ENCODE measurements at regions not wholly inside any gene's neighbourhood (a gene's known extent, or its start where the extent isn't known, plus 50 kb on each side); places are given as distances from the start of the nearest gene placed in this dataset.
"Not testable (repeated sequence)": the region's sequence is repeated elsewhere in the genome, so short reads cannot be mapped to it uniquely, and the experiment has no call there.

- TF ChIP-seq CTCF (IDR thresholded peaks at IDR 0.05; ENCODE audit: low read depth, low read length, missing control alignments): no peak
- in situ Hi-C loops (cut with HindIII; ENCODE audit: low sequenced_read_pairs): no loop called here
These were observed 853.4 kb downstream of the PLA2G4A start for GRCh38 chr1:187682112-187682511.

GRCh38 chr1:187685333-187685732 lies 856.6 kb downstream of the PLA2G4A start:
- TF ChIP-seq CTCF (IDR thresholded peaks at IDR 0.05; ENCODE audit: low read depth, low read length, missing control alignments): no peak
- no peak for DNase-seq (ENCODE audit: low read depth)
- in situ Hi-C loops (cut with HindIII; ENCODE audit: low sequenced_read_pairs): no loop called here
- no peak overlapping the region for H3K4me3 ChIP-seq (ENCODE audit: low read depth, low read length)

More at GRCh38 chr1:187682112-187682511, 853.4 kb downstream of the PLA2G4A start:
- no peak overlapping the region for H3K4me3 ChIP-seq (ENCODE audit: low read depth, low read length)
- DNase-seq (ENCODE audit: low read depth): no peak

- no peak for TF ChIP-seq CTCF (IDR thresholded peaks at IDR 0.05; ENCODE audit: low read depth, low read length, missing control alignments)
- in situ Hi-C loops (cut with HindIII; ENCODE audit: low sequenced_read_pairs): no loop called here
- H3K4me3 ChIP-seq (ENCODE audit: low read depth, low read length): no peak overlapping the region
These were observed 860.4 kb downstream of the PLA2G4A start for GRCh38 chr1:187689129-187689528.

GRCh38 chr1:187691439-187691838 lies 862.7 kb downstream of the PLA2G4A start:
- TF ChIP-seq CTCF (IDR thresholded peaks at IDR 0.05; ENCODE audit: low read depth, low read length, missing control alignments): no peak
- in situ Hi-C loops (cut with HindIII; ENCODE audit: low sequenced_read_pairs): no loop called here
- DNase-seq (ENCODE audit: low read depth): peak; percentile 84
- H3K4me3 ChIP-seq (ENCODE audit: low read depth, low read length): no peak overlapping the region

More at GRCh38 chr1:187689129-187689528, 860.4 kb downstream of the PLA2G4A start:
- peak; percentile 88 for DNase-seq (ENCODE audit: low read depth)

- no peak for TF ChIP-seq CTCF (IDR thresholded peaks at IDR 0.05; ENCODE audit: low read depth, low read length, missing control alignments)
- no peak for DNase-seq (ENCODE audit: low read depth)
- in situ Hi-C loops (cut with HindIII; ENCODE audit: low sequenced_read_pairs): no loop called here
- H3K4me3 ChIP-seq (ENCODE audit: low read depth, low read length): no peak overlapping the region
These were observed 864.0 kb downstream of the PLA2G4A start for GRCh38 chr1:187692799-187693198.

- in situ Hi-C loops (cut with HindIII; ENCODE audit: low sequenced_read_pairs): no loop called here
- no peak for TF ChIP-seq CTCF (IDR thresholded peaks at IDR 0.05; ENCODE audit: low read depth, low read length, missing control alignments)
- no peak overlapping the region for H3K4me3 ChIP-seq (ENCODE audit: low read depth, low read length)
- no peak for DNase-seq (ENCODE audit: low read depth)
These were observed 867.3 kb downstream of the PLA2G4A start for GRCh38 chr1:187696073-187696472.

GRCh38 chr1:187703138-187704130 lies 874.7 kb downstream of the PLA2G4A start:
- H3K4me3 ChIP-seq (ENCODE audit: low read depth, low read length); in situ Hi-C loops (cut with HindIII; ENCODE audit: low sequenced_read_pairs); DNase-seq (ENCODE audit: low read depth): not testable (repeated sequence)
